GM12874 (cell line): ENCODE measurements at regions not wholly inside any gene's neighbourhood (a gene's known extent, or its start where the extent isn't known, plus 50 kb on each side); places are given as distances from the start of the nearest gene placed in this dataset.

ENCODE experiments used
- CTCF ChIP-seq: IDR thresholded peaks from 2 replicates; pipeline ENCODE4 v1.5.1; 2011; ENCODE audit warnings: low read depth, mild to moderate bottlenecking, control low read depth, low read length, moderate library complexity; ENCODE audit not compliant: insufficient read depth

GRCh38 chr14:87264272-87264785, 728.7 kb downstream of the GALC start:
- no peak for TF ChIP-seq CTCF

GRCh38 chr14:87261621-87262020, 731.4 kb downstream of the GALC start:
- TF ChIP-seq CTCF: no peak

- no peak for TF ChIP-seq CTCF
Observed at GRCh38 chr14:87260460-87260859, 732.5 kb downstream of the GALC start.

GRCh38 chr14:87257421-87257820, 735.6 kb downstream of the GALC start:
- TF ChIP-seq CTCF: no peak

- no peak for TF ChIP-seq CTCF
Observed at GRCh38 chr14:87255058-87255457, 737.9 kb downstream of the GALC start.

GRCh38 chr14:87254331-87254874, 738.6 kb downstream of the GALC start:
- TF ChIP-seq CTCF: no peak

- no peak for TF ChIP-seq CTCF
Observed at GRCh38 chr14:87252103-87252502, 740.9 kb downstream of the GALC start.

GRCh38 chr14:87251011-87251410, 742.0 kb downstream of the GALC start:
- TF ChIP-seq CTCF: no peak
